ENCODE measurements at regions not wholly inside any gene's neighbourhood (a gene's known extent, or its start where the extent isn't known, plus 50 kb on each side); places are given as distances from the start of the nearest gene placed in this dataset.

DNA sequence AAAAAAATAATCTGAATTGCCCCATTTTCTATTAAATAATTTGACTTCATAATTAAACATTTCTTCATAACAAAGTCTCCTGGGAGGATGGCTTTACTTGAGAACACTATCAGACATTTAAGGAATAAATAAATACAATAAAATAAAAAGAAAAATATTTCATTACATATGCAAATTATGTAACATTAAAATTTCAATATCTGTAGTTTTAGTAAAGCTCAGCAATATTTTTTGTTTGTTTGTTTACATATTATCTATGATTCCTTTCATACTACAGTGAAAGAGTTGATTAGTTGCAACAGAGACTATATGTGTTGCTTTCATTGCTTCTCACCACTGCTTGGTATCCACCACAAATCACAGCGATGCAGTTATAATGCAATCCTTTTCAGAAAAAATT, 474.9 kb upstream of the GJE1 start:
- DNase-seq (ENCODE audit: insufficient read length, low spot score, missing footprints) = no peak
- Histone ChIP-seq H3K4me1 (ENCODE audit: insufficient read depth, low read length) (no peaks in the 10 kb centered on the region), H3K27me3 (ENCODE audit: insufficient read depth, low read length) (no peaks in the 10 kb centered on the region), H3K4me3 (ENCODE audit: insufficient read depth, low read length) (no peak overlapping the region), H3K9me3 (ENCODE audit: low read depth, low read length) (peaks cover 2% of the 10 kb centered on the region), H4K20me1 (ENCODE audit: insufficient read depth, low read length) (no peaks in the 10 kb centered on the region), H3K79me2 (ENCODE audit: insufficient read depth, low read length) (no peaks in the 10 kb centered on the region), H2AFZ (ENCODE audit: low read length) (no peak overlapping the region), H3K4me2 (ENCODE audit: insufficient read depth, low read length) (no peak overlapping the region), H3K27ac (ENCODE audit: low read depth, low read length) (no peak overlapping the region), H3K36me3 (ENCODE audit: insufficient read depth, low read length) (no peaks in the 10 kb centered on the region)
- TF ChIP-seq, protein P1, sequence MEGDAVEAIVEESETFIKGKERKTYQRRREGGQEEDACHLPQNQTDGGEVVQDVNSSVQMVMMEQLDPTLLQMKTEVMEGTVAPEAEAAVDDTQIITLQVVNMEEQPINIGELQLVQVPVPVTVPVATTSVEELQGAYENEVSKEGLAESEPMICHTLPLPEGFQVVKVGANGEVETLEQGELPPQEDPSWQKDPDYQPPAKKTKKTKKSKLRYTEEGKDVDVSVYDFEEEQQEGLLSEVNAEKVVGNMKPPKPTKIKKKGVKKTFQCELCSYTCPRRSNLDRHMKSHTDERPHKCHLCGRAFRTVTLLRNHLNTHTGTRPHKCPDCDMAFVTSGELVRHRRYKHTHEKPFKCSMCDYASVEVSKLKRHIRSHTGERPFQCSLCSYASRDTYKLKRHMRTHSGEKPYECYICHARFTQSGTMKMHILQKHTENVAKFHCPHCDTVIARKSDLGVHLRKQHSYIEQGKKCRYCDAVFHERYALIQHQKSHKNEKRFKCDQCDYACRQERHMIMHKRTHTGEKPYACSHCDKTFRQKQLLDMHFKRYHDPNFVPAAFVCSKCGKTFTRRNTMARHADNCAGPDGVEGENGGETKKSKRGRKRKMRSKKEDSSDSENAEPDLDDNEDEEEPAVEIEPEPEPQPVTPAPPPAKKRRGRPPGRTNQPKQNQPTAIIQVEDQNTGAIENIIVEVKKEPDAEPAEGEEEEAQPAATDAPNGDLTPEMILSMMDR (IDR thresholded peaks at IDR 0.05; ENCODE audit: extremely low read depth, low read depth, low read length) = no peak

- Histone ChIP-seq H2AFZ (ENCODE audit: low read length) (no peak overlapping the region), H3K36me3 (ENCODE audit: insufficient read depth, low read length) (no peaks in the 10 kb centered on the region), H3K4me2 (ENCODE audit: insufficient read depth, low read length) (no peak overlapping the region), H3K9me3 (ENCODE audit: low read depth, low read length) (peaks cover 2% of the 10 kb centered on the region), H3K27ac (ENCODE audit: low read depth, low read length) (no peak overlapping the region), H3K27me3 (ENCODE audit: insufficient read depth, low read length) (no peaks in the 10 kb centered on the region), H3K4me3 (ENCODE audit: insufficient read depth, low read length) (no peak overlapping the region), H3K79me2 (ENCODE audit: insufficient read depth, low read length) (no peaks in the 10 kb centered on the region), H4K20me1 (ENCODE audit: insufficient read depth, low read length) (no peaks in the 10 kb centered on the region), H3K4me1 (ENCODE audit: insufficient read depth, low read length) (no peaks in the 10 kb centered on the region)
- no peak for DNase-seq (ENCODE audit: insufficient read length, low spot score, missing footprints)
- TF ChIP-seq, protein P1 (IDR thresholded peaks at IDR 0.05; ENCODE audit: extremely low read depth, low read depth, low read length) = no peak
Observed at GRCh38 chr6:141653590-141653989, 479.1 kb upstream of the GJE1 start.

DNA sequence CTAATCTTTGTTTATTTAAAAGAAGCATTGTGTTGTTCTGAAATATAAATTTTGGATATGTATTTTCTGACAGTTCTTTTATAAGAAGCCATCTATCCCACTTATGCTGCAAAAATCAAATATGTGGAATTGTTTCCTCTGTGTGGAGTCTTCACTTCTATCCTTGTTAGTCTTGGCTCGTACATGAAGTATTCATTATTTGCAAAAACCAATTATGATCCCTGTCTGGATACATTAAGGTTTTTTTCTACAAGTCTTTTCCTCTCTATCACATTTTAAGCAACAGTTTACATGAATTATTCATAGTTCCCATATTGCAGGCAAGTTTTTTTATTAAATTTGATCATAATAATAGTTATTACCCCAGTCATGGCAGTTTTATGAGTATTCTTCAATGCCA, 490.8 kb upstream of the GJE1 start:
- H3K36me3 ChIP-seq (ENCODE audit: insufficient read depth, low read length) = no peaks in the 10 kb centered on the region
- H3K4me2 ChIP-seq (ENCODE audit: insufficient read depth, low read length) = no peak overlapping the region
- H3K9me3 ChIP-seq (ENCODE audit: low read depth, low read length) = no peaks in the 10 kb centered on the region
- H3K4me1 ChIP-seq (ENCODE audit: insufficient read depth, low read length) = no peaks in the 10 kb centered on the region
- H3K79me2 ChIP-seq (ENCODE audit: insufficient read depth, low read length) = no peaks in the 10 kb centered on the region
- H2AFZ ChIP-seq (ENCODE audit: low read length) = no peak overlapping the region
- TF ChIP-seq, protein P1 (IDR thresholded peaks at IDR 0.05; ENCODE audit: extremely low read depth, low read depth, low read length) = no peak
- H3K27ac ChIP-seq (ENCODE audit: low read depth, low read length) = no peak overlapping the region
- H3K27me3 ChIP-seq (ENCODE audit: insufficient read depth, low read length) = no peaks in the 10 kb centered on the region
- H3K4me3 ChIP-seq (ENCODE audit: insufficient read depth, low read length) = no peak overlapping the region
- no peaks in the 10 kb centered on the region for H4K20me1 ChIP-seq (ENCODE audit: insufficient read depth, low read length)
- DNase-seq (ENCODE audit: insufficient read length, low spot score, missing footprints) = no peak

DNA sequence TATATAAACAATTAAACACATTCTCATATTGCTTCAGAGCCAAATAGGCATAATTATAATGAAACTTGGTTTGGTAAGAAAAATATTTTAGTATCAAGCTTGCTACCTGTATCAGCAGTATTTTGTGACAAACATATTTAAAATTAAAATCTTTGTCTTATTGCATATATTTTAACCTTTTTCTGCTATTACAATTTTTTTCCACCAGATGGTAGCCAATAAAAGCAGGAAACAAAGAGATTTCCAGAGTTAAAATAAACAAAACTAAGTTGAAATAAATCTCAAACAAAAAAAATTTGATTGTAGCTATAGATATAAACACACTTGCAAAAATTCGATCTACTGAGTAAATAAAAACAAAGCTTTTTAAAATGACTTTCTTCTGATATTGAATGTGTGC, 491.3 kb upstream of the GJE1 start:
- Histone ChIP-seq H3K79me2 (ENCODE audit: insufficient read depth, low read length) (no peaks in the 10 kb centered on the region), H3K4me3 (ENCODE audit: insufficient read depth, low read length) (no peak overlapping the region), H3K36me3 (ENCODE audit: insufficient read depth, low read length) (no peaks in the 10 kb centered on the region), H2AFZ (ENCODE audit: low read length) (no peak overlapping the region), H3K27me3 (ENCODE audit: insufficient read depth, low read length) (no peaks in the 10 kb centered on the region), H4K20me1 (ENCODE audit: insufficient read depth, low read length) (no peaks in the 10 kb centered on the region), H3K27ac (ENCODE audit: low read depth, low read length) (no peak overlapping the region), H3K4me2 (ENCODE audit: insufficient read depth, low read length) (no peak overlapping the region), H3K9me3 (ENCODE audit: low read depth, low read length) (no peaks in the 10 kb centered on the region), H3K4me1 (ENCODE audit: insufficient read depth, low read length) (no peaks in the 10 kb centered on the region)
- no peak for DNase-seq (ENCODE audit: insufficient read length, low spot score, missing footprints)
- TF ChIP-seq, protein P1 (IDR thresholded peaks at IDR 0.05; ENCODE audit: extremely low read depth, low read depth, low read length) = no peak
